Stimulated activated memory B cell treated with anti-CD40 and anti-IgM and Interleukin-4, amounts not matched to agents 10 μg/mL and 1 μg/mL and 100 μg/mL, for 72 hours (primary cell): ENCODE measurements at regions not wholly inside any gene's neighbourhood (a gene's known extent, or its start where the extent isn't known, plus 50 kb on each side); places are given as distances from the start of the nearest gene placed in this dataset.

Source experiments
- ATAC-seq: fragments of 150-1000 bp; cut with Tn5 transposase; 2 replicates; pipeline ENCODE4 v1.10.0; 2021
- H3K27ac Mint-ChIP-seq: one replicate; pipeline ENCODE4 v1.8.0; 2022; ENCODE audit warnings: mild to moderate bottlenecking, mixed read lengths
- H3K27me3 Mint-ChIP-seq: one replicate; pipeline ENCODE4 v1.8.0; 2022; ENCODE audit warnings: mixed read lengths
- H3K36me3 Mint-ChIP-seq: one replicate; pipeline ENCODE4 v1.8.0; 2022; ENCODE audit warnings: mixed read lengths
- H3K4me1 Mint-ChIP-seq: one replicate; pipeline ENCODE4 v1.8.0; 2022; ENCODE audit warnings: mixed read lengths
- H3K4me3 Mint-ChIP-seq: one replicate; pipeline ENCODE4 v1.8.0; 2022; ENCODE audit warnings: mild to moderate bottlenecking, moderate library complexity, mixed read lengths
- H3K9me3 Mint-ChIP-seq: one replicate; pipeline ENCODE4 v1.8.0; 2022; ENCODE audit warnings: mixed read lengths

- H3K4me1 Mint-ChIP-seq = peaks cover 76% of the 10 kb centered on the region
- peak overlapping the region; percentile 63 for H3K4me3 Mint-ChIP-seq
- H3K9me3 Mint-ChIP-seq = no peaks in the 10 kb centered on the region
- peaks cover 27% of the 10 kb centered on the region for H3K36me3 Mint-ChIP-seq
- peak overlapping the region; percentile 81 for H3K27ac Mint-ChIP-seq
- no peaks in the 10 kb centered on the region for H3K27me3 Mint-ChIP-seq
- no peak for ATAC-seq
These were observed 113.1 kb downstream of the NCOR2 start for GRCh38 chr12:124454352-124454725.

GRCh38 chr12:124453419-124454351, 113.7 kb downstream of the NCOR2 start:
- peak; percentile 86 for ATAC-seq
- peaks cover 76% of the 10 kb centered on the region for H3K4me1 Mint-ChIP-seq
- H3K27me3 Mint-ChIP-seq = no peaks in the 10 kb centered on the region
- H3K36me3 Mint-ChIP-seq = peaks cover 27% of the 10 kb centered on the region
- peak overlapping the region; percentile 63 for H3K4me3 Mint-ChIP-seq
- H3K9me3 Mint-ChIP-seq = no peaks in the 10 kb centered on the region
- H3K27ac Mint-ChIP-seq = peak overlapping the region; percentile 81

- H3K27me3 Mint-ChIP-seq = no peaks in the 10 kb centered on the region
- H3K9me3 Mint-ChIP-seq = no peaks in the 10 kb centered on the region
- peak overlapping the region; percentile 81 for H3K27ac Mint-ChIP-seq
- H3K4me3 Mint-ChIP-seq = peak overlapping the region; percentile 63
- peaks cover 25% of the 10 kb centered on the region for H3K36me3 Mint-ChIP-seq
- peaks cover 69% of the 10 kb centered on the region for H3K4me1 Mint-ChIP-seq
- ATAC-seq = no peak
These were observed 114.7 kb downstream of the NCOR2 start for GRCh38 chr12:124452576-124453331.

GRCh38 chr12:124451637-124452243, 115.7 kb downstream of the NCOR2 start:
- Mint-ChIP-seq H3K4me3 (no peak overlapping the region), H3K27me3 (no peaks in the 10 kb centered on the region)
- no peak for ATAC-seq

GRCh38 chr12:124451016-124451415, 116.4 kb downstream of the NCOR2 start:
- Mint-ChIP-seq H3K36me3 (peaks cover 21% of the 10 kb centered on the region), H3K4me1 (peaks cover 54% of the 10 kb centered on the region), H3K9me3 (no peaks in the 10 kb centered on the region), H3K4me3 (no peak overlapping the region), H3K27me3 (no peaks in the 10 kb centered on the region), H3K27ac (peak overlapping the region; percentile 71)
- ATAC-seq = no peak

More at GRCh38 chr12:124451637-124452243, 115.7 kb downstream of the NCOR2 start:
- Mint-ChIP-seq H3K27ac (peak overlapping the region; percentile 71), H3K4me1 (peaks cover 60% of the 10 kb centered on the region), H3K9me3 (no peaks in the 10 kb centered on the region), H3K36me3 (peaks cover 25% of the 10 kb centered on the region)

- Mint-ChIP-seq H3K27ac (no peak overlapping the region), H3K27me3 (no peaks in the 10 kb centered on the region), H3K9me3 (no peaks in the 10 kb centered on the region), H3K4me1 (peaks cover 47% of the 10 kb centered on the region), H3K4me3 (no peak overlapping the region), H3K36me3 (peaks cover 21% of the 10 kb centered on the region)
- no peak for ATAC-seq
These were observed 117.0 kb downstream of the NCOR2 start for GRCh38 chr12:124450376-124450750.

GRCh38 chr12:124449623-124450375, 117.6 kb downstream of the NCOR2 start:
- Mint-ChIP-seq H3K4me1 (peaks cover 42% of the 10 kb centered on the region), H3K27me3 (no peaks in the 10 kb centered on the region), H3K4me3 (no peak overlapping the region), H3K9me3 (no peaks in the 10 kb centered on the region), H3K36me3 (peaks cover 23% of the 10 kb centered on the region), H3K27ac (no peak overlapping the region)
- ATAC-seq = no peak

- H3K9me3 Mint-ChIP-seq = no peaks in the 10 kb centered on the region
- H3K27ac Mint-ChIP-seq = no peak overlapping the region
- H3K4me1 Mint-ChIP-seq = peaks cover 42% of the 10 kb centered on the region
- H3K4me3 Mint-ChIP-seq = no peak overlapping the region
- no peaks in the 10 kb centered on the region for H3K27me3 Mint-ChIP-seq
- ATAC-seq = no peak
- H3K36me3 Mint-ChIP-seq = peaks cover 31% of the 10 kb centered on the region
These were observed 118.3 kb downstream of the NCOR2 start for GRCh38 chr12:124448955-124449622.

- Mint-ChIP-seq H3K36me3 (peaks cover 35% of the 10 kb centered on the region), H3K27me3 (no peaks in the 10 kb centered on the region), H3K4me3 (no peak overlapping the region), H3K4me1 (peaks cover 38% of the 10 kb centered on the region), H3K27ac (no peak overlapping the region), H3K9me3 (no peaks in the 10 kb centered on the region)
- no peak for ATAC-seq
These were observed 119.0 kb downstream of the NCOR2 start for GRCh38 chr12:124448241-124448954.

GRCh38 chr12:124446364-124446763, 121.0 kb downstream of the NCOR2 start:
- Mint-ChIP-seq H3K27ac (no peak overlapping the region), H3K27me3 (no peaks in the 10 kb centered on the region), H3K4me1 (peaks cover 25% of the 10 kb centered on the region), H3K36me3 (peaks cover 48% of the 10 kb centered on the region), H3K9me3 (no peaks in the 10 kb centered on the region), H3K4me3 (no peak overlapping the region)
- no peak for ATAC-seq

GRCh38 chr12:124445826-124446225, 121.6 kb downstream of the NCOR2 start:
- Mint-ChIP-seq H3K27me3 (no peaks in the 10 kb centered on the region), H3K4me1 (peaks cover 23% of the 10 kb centered on the region), H3K9me3 (no peaks in the 10 kb centered on the region), H3K36me3 (peaks cover 51% of the 10 kb centered on the region), H3K4me3 (no peak overlapping the region), H3K27ac (no peak overlapping the region)
- no peak for ATAC-seq

GRCh38 chr12:124445121-124445718, 122.2 kb downstream of the NCOR2 start:
- ATAC-seq = no peak
- H3K36me3 Mint-ChIP-seq = peaks cover 49% of the 10 kb centered on the region
- no peak overlapping the region for H3K27ac Mint-ChIP-seq
- peaks cover 19% of the 10 kb centered on the region for H3K4me1 Mint-ChIP-seq
- H3K9me3 Mint-ChIP-seq = no peaks in the 10 kb centered on the region
- H3K27me3 Mint-ChIP-seq = no peaks in the 10 kb centered on the region
- no peak overlapping the region for H3K4me3 Mint-ChIP-seq

- Mint-ChIP-seq H3K27ac (peak overlapping the region; percentile 28), H3K36me3 (peaks cover 38% of the 10 kb centered on the region), H3K4me3 (no peak overlapping the region), H3K27me3 (no peaks in the 10 kb centered on the region), H3K4me1 (peaks cover 16% of the 10 kb centered on the region), H3K9me3 (no peaks in the 10 kb centered on the region)
- no peak for ATAC-seq
These were observed 123.3 kb downstream of the NCOR2 start for GRCh38 chr12:124443931-124444712.
